GM19467 (cell line): ENCODE measurements at regions not wholly inside any gene's neighbourhood (a gene's known extent, or its start where the extent isn't known, plus 50 kb on each side); places are given as distances from the start of the nearest gene placed in this dataset.
"Not testable (repeated sequence)": the region's sequence is repeated elsewhere in the genome, so short reads cannot be mapped to it uniquely, and the experiment has no call there.

Experiments
- ATAC-seq: cut with Tn5 transposase; IDR thresholded peaks from one replicate; pipeline ENCODE4 v1.9.1; 2021; ENCODE audit warnings: mild to moderate bottlenecking, moderate library complexity; ENCODE audit not compliant: unreplicated experiment

DNA sequence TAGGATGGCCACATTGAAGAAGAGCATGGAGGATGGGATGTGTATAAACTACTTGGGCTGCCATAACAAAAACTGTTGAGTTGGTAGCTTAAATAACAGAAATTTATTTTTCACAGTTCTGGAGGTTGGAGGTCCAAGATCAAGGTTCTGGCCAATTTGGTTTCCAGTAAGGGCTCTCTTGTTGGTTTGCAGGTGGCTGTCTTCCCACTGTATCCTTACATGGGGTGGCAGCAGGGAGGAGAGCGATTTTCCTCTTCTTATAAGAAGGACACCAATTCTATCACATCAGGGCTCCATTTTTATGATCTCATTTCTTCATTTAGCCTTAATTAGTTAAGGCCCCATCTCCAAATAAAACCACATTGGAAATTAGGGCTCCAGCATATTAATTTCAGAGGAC lies 465.7 kb downstream of the GADD45G start:
- ATAC-seq: no peak

DNA sequence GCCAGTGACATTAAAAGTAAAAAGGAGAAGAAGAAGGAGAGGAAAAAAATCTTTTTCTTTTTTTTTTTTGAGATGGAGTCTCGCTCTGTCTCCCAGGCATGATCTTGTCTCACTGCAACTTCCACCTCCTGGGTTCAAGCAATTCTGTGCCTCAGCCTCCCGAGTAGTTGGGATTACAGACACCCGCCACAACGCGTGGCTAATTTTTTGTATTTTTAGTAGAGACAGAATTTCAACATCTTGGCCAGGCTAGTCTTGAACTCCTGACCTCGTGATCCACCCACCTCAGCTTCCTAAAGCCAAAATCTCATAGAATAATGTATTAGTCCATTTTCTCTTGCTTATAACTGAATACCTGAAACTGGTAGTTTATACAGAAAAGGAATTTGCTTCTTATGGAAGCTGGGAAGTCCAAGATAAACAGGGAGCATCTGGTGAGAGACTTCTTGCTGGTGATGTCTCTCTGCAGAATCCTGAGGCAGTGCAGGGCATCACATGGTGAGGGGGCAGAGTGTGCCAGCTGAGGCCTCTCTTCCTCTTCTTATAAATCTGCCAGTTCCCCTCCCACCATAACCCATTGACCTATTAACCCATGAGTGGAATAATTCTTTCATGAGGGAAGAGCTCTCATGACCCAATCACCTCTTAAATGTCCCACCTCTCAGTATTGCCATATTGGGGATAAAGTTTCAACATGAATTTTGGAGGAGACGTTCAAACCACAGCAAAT lies 466.3 kb downstream of the GADD45G start:
- ATAC-seq: no peak

DNA sequence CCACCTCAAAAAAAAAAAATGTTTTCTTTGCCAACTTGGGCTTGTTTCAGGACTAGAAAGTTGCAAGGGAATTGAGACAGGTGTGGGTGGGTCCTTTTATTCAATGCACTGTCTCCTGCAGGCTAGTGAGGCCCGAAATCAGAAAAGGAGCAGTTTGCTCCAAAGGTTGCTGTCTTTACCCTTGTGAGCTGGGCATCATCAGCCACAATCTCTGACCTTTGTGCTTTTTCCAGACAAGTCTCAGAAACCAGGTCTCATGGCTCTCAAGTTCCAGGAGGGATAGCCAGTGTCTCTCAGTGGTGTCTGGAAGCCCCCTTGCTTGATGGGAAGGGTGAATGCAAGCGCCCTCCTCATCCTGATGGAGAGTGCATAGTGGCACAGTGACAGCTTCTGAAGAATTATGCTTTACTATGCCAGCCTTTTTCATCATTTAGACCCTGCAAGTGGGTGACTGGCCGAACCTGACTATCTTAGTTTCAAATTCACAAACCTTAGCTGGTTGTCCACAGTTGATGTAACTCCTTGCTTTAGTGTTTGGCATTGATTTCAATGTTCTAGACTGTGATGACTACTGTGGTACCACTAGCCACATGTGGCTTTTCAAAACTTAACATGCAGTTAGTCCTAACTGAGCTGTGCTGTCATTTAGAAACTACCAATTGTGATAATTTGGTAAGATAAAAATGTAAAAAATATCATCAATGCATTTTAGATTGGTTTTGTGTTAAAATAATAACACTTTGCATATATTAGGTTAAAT lies 468.6 kb downstream of the GADD45G start:
- no peak for ATAC-seq

DNA sequence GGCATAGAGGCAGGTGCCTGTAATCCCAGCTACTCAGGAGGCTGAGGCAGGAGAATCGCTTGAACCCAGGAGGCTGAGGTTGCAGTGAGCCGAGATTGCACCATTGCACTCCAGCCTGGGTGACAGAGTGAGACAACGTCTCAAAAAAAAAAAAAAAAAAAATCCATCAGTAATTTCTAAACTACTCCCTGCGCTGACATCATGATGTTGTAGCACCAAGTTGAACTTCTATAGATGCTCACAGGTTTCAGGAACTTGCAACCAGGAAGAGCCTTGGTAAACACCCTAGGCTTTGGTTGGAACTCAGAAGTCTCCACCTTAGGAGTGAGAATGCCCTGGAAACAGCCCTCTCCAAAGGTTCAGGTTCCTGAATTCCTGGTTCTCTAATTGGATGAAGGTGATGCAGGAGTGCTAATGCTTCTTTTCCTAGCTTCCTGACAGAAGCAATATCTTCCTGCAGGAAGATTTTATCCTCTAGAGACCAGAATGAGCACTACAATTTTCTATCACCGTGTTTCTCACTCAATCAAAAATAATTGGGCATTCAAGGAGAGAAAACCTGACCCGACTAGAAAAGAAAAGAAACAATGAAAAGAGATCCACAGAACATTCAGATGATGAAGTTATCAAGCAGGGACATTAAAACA lies 469.6 kb downstream of the GADD45G start:
- no peak for ATAC-seq

DNA sequence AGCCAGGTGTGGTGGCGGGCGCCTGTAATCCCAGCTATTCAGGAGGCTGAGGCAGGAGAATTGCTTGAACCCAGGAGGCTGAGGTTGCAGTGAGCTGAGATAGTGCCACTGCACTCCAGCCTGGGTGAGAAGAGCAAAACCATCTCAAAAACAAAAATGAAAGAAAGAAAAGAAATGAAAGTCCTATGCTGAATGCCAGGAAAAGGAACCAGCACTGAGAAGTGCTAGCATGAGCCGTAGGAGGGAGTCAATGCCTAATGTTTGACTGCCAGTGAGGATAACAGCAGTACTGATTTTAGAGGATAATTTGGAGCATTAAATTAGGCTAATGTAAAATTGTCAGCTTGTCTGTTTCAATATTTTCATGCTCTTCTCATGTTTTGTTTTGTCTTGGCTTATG lies 472.8 kb downstream of the GADD45G start:
- not testable (repeated sequence) for ATAC-seq

DNA sequence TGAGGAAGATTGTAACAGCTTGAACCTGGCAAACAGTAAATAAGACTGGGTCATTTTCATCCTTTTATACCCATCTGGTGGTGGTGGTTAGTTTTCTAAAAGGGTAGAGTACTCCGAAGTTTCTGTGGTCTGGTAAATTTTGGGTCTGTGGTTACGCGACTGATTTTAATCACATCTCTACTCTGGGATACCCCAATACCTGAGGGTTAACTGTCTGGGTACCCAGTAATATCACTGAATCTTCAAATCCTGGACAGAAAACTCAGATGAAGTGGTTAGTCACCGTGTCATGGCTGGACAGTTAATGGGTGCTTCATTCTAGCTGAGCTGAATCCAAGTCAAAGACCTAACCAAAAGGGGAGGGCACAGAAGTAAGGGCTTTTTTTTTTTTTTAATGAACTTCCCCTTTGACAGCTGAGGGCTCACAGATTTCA lies 474.2 kb downstream of the GADD45G start:
- ATAC-seq: no peak

DNA sequence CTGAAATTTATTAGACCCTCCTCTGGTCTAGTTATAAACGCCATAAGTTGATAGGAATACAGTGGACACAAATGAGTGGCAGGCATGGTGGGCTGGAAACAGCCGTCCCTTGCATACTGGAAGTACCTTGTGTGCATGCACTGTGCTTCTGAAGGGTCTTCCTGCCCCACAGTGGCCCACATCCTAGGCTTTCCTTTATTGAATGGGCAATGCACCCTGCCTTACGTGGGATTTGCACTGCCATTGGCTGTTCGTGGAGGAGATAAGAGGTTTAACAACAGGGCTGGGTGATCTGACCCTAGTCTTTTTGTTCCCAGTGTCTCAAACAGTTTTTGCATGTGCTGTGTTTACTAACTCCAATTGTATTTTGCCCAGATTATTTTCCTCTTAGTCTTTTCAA lies 480.8 kb downstream of the GADD45G start:
- ATAC-seq: no peak

DNA sequence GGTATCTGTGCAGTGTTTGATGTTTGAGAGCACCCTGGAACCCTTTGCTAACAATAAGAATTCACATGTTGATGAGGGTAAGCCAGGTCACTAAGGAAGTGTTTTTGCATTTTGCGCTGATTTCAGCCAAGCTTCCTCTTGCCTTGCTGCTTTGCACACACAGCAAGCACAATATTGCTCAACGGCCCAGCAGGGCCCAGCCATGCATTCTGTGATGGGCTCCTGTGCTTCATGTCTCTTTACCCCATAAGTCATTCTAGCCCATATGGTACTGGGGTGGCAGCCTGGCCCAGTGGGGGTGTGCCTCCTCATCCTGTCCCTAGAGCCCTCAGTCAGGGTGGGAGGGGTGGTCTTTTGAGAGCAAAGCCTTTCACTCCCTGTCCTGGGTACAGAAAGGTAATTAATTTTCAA lies 481.3 kb downstream of the GADD45G start:
- ATAC-seq: no peak

DNA sequence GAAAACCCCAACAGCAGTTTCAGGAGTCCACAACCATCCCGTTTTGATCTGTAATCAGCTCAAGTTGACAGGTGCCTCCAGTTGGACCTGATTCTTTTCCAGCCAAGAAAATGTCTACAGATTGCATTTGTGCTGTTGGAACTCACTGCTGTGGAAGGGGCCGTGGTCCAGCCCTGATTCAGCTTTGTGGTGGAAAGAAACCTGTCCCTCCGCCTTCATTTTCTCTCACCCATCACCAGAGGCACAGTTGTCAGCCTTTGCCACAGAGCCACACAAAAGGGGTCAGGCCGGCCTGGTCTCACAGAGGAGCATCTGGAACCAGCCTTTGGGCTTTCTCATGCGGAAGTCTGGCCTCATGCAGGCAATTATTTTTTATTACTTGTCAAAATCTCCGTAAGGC lies 483.6 kb downstream of the GADD45G start:
- no peak for ATAC-seq

DNA sequence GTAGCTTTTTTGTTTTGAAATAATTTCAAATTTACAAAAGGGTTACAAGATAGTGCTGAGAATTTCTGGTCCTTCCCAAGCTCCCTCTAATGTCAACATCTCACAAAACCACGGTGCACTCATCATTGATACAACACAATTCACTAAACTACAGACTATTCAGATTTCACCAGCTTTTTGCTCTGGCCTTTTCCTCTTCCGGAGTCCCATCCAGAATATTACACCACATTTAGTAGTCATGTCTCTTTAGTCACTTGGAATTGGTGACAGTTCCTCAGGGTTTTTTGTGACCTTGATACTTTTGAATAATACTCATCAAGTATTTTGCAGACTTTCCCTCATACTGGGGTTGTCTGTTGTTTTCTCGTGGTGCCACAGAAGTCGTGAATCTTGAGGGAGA lies 484.0 kb downstream of the GADD45G start:
- ATAC-seq: no peak

DNA sequence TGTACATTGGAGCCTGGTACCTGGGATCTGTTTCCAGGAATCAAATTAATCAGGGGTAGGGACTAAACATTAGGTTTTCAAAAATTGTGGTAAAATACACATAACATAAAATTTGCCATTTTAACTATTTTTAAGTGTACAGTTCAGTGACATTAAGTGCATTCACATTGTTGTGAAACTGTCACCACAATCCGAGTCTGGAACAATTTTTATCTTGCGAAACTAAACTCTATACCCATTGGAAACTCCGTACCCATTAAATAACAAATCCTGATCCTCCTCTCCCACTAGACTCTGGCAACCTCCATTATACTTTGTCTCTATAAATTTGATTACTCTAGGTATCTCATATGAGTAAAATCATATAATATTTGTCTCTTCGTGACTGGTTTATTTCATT lies 486.2 kb downstream of the GADD45G start:
- ATAC-seq: no peak

DNA sequence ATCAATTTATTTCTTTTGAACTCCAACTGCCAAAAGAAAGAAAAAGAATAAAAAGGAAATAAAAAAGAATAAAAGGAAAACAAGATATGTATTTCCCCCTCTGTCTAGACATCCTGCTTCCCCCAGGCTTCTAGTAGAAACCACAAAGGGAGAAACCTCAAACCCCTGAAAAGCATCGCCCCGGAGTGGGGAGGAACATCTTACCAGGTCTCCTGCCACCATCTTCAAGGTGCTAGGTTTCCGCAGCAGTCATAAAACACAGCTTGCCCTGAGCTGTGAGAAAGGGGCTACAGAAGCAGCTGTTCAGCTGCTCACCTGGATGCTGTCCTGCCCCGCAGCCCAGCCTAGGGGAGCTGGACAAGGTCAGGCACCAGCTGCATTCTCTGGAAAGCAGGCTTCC lies 487.7 kb downstream of the GADD45G start:
- ATAC-seq: no peak

DNA sequence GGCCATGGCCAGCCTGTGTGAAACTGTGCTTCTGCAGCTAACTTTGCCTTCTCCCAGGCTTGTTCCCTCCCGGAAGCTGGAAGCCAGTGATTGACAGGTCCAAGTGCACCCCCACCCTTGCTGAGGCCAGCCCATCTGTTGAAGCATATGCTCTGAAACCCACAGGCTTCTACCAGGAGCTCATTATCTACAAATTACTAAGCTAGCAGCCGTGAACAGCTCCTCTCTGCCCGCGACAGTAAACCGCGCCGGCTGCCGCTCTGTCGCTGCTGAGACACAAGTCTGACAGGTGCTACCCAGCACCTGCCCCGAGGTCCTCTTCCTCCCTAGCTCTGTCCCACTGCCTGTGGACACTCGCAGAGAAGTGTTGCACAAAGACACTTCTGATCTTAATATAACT lies 490.9 kb downstream of the GADD45G start:
- no peak for ATAC-seq

DNA sequence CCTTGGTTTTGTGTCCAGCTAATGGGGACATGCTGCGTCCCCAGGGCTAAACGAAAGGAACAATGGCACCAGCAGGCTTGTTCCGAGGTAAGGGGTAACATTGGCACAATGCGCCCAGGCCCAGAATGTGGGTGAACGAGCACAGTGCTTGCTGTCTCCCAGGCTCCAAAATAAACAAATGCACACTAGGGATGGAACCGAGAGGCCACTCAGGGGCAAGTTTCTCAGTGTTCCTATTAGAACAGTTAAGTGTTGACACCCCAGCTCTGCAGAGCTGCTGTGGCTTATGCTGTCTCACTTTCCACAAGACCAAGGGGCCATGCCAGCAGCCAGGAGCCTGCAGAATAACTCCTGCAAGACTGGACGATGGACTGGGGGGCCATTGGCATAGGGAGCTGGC lies 492.4 kb downstream of the GADD45G start:
- no peak for ATAC-seq

DNA sequence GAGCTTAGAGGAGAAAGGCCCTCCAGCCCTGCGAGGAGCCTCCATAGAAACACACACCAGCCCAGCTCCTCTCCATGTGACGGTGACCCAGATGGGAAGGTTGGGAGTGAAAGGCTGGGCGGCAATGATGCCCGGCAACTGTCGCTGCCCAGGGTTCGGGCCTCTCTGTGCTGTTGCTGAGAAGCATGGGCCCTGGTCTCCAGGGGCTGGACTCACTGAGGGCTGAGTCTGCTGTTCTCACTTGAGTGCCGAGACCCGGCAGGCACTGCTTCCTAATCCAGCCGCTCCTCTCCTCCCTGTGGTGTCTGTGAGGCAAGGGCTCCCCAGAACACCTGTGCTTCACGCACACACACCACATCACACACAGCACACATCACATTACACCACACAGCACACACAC lies 493.6 kb downstream of the GADD45G start:
- ATAC-seq: no peak

DNA sequence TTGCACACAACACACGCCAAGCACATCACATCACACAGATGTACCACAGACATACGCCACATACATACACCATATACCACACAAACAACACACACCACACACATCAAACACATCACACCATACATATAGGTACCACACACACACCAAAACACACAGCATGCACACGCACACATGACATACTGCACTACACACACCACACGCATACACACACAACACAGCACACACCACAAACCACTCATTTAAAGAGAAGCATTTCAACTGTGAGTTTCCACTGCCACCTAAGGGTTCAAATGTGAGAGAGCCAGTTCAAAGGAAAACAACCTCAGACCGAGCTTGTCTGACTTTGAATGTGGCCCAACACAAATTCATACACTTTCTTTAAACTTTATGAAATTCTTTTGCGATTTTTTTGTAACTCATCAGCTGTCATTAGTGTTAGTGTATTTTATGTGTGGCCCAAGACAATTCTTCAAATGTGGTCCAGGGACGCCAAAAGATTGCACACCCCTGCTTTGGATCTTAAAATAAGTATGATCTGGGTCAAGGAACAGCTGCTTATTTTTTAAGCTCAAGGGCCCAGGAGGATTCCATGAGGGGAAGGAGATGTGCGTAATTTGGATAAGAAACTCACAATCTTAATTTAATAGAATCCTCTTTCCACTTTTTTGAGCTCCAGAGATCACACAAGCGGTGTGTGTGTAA lies 494.6 kb downstream of the GADD45G start:
- no peak for ATAC-seq

DNA sequence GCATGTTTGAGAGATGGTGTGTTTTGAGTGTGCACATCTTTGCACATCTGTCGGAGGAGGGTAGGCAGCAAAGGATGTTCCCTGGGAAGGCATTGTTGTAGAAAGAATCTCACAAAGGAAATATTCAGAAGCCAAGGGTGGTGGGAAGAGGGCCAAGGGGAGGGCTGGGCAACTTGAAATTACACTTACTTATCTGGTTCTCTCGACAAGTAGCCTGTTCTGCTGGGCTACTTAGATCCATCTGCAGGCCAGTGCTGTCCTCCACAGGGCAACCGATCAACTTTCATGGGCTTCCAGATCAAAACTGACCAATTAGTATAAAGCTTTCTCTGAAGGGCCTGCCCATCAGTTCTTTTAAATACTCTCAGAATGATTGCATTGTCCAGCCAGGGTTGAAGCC lies 495.2 kb downstream of the GADD45G start:
- no peak for ATAC-seq

DNA sequence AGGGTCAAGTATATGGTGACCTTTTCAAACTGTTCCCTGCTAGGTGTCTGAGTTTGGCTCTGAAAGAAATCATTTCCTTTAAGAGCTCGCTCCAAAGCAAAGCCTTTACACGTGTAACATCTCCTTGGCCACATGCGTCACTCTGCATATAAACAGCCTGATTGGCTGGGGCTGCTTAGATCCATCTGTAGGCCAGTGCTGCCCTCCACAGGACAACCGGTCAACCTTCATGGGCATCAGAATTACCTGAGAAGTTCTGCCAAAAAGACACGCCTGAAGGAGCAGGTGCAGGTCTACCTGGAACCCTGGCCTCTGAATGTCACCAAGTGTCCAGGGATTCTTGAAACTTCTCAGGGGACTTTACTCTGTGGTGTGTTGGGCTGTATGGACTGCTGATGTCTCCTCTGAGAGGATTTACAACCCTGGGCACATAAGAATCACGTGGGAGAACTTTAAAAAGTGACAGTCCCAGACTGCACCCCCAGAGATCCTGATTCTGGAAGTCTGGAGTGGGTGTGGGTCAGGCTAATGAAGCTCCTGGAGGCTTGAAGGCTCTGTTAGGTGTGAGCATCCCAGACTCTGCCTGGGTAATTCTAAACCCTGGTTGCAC lies 497.6 kb downstream of the GADD45G start:
- ATAC-seq: peak; percentile 94

DNA sequence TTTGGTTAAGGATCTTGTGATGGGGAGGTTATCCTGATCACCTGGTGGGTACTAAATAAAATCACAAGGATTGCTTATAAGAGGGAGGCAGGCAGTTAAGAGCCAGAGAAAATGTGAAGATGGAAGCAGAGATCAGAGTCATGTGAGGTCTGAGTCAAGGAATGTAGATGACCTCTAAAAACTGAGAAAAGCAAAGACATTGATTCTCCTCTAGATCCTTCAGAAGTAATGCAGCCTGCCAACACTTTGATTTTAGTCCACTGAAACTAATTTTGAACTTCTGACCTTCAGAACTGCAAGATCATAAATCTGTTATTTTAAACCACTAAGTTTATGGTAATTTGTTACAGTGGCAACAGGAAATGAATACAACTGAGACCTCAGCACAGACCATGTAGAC lies 499.0 kb downstream of the GADD45G start:
- no peak for ATAC-seq

DNA sequence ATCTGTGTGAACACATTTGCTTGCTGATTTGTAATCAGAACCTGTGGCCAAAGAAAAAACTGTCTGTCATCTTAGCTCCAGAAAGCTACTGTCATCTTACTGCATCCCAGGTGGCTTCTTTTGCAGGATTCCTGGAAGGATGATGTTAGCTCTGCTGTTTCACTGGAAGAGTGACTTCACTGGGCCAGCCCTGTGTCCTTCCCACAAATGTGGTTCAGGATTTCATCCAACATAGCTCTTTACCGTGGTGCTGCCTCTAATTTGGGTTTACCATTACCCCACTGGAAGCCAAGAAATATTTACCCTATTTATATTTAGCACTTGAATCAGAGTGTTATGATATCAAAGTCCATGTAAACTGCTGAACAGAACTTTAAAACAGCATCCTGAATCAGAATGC lies 501.0 kb downstream of the GADD45G start:
- ATAC-seq: no peak
